ENCODE measurements at regions not wholly inside any gene's neighbourhood (a gene's known extent, or its start where the extent isn't known, plus 50 kb on each side); places are given as distances from the start of the nearest gene placed in this dataset.

DNA sequence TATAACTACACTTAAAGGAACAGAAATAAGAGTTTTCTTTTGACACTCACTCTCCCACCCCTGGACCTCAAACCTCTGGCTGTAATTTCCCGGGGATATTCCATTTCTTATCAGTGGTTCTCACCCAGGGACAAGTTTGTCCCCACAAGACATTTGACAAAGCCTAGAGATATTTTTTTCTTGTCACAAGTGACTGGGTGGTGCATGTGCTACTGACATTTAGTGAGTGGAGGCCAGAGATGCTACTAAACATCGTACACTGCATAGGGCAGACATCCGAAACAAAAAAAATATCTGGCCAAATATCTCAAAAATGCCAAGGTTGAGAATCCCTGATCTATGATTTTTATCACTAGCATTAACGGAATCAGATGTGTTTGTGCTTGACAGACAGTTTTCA, 168.0 kb upstream of the FRMD4B start:
- TF ChIP-seq CTCF (IDR thresholded peaks at IDR 0.05; ENCODE audit: poor library complexity, severe bottlenecking): no peak
- TF ChIP-seq EP300 (conservative IDR thresholded peaks at IDR 0.05; ENCODE audit: poor library complexity, severe bottlenecking): no peak
- TF ChIP-seq EZH2 (IDR thresholded peaks at IDR 0.05; ENCODE audit: borderline replicate concordance, insufficient read depth, low read length, poor library complexity, severe bottlenecking): no peak
- no peak for TF ChIP-seq REST (IDR thresholded peaks at IDR 0.05; ENCODE audit: borderline replicate concordance)
- TF ChIP-seq SMC3 (conservative IDR thresholded peaks at IDR 0.05; ENCODE audit: poor library complexity): no peak
- no peak for TF ChIP-seq RAD21 (conservative IDR thresholded peaks at IDR 0.05)
- no peak for TF ChIP-seq POLR2AphosphoS5 (IDR thresholded peaks at IDR 0.05)
- TF ChIP-seq MXI1 (conservative IDR thresholded peaks at IDR 0.05; ENCODE audit: poor library complexity, severe bottlenecking): no peak

Data from neural cell (in vitro differentiated cells).